ENCODE measurements at regions not wholly inside any gene's neighbourhood (a gene's known extent, or its start where the extent isn't known, plus 50 kb on each side); places are given as distances from the start of the nearest gene placed in this dataset.

GRCh38 chr4:100799761-100800539, 282.1 kb upstream of the EMCN start:
- H4K20me1 ChIP-seq (ENCODE audit: control insufficient read depth, insufficient read depth, insufficient read length), result no peaks in the 10 kb centered on the region
- H3K18ac ChIP-seq (ENCODE audit: insufficient read length, low read depth, low read length), result no peak overlapping the region
- H3K4ac ChIP-seq (ENCODE audit: low read depth, low read length), result no peak overlapping the region
- H4K91ac ChIP-seq (ENCODE audit: insufficient read length, low read depth, low read length), result no peak overlapping the region
- DNase-seq, result no peak
- H3K14ac ChIP-seq (ENCODE audit: insufficient read depth, low read length), result no peak overlapping the region
- H3K56ac ChIP-seq (ENCODE audit: insufficient read length, low read depth, low read length), result no peak overlapping the region
- no peak overlapping the region for H4K8ac ChIP-seq (replicated peaks; ENCODE audit: insufficient read length, low read depth, low read length)
- no peak overlapping the region for H2AK5ac ChIP-seq (ENCODE audit: insufficient read length, low read length)
- no peak overlapping the region for H2BK12ac ChIP-seq (ENCODE audit: insufficient read length, low read depth, low read length)
- no peaks in the 10 kb centered on the region for H3K9me3 ChIP-seq (ENCODE audit: control insufficient read depth, low read depth, low read length)
- no peak overlapping the region for H3K27ac Mint-ChIP-seq
- no peaks in the 10 kb centered on the region for H3K79me1 ChIP-seq (ENCODE audit: insufficient read depth, low read depth, low read length, poor library complexity, severe bottlenecking)
- no peaks in the 10 kb centered on the region for H3K27me3 Mint-ChIP-seq (ENCODE audit: low read depth)
- no peak overlapping the region for H3K9ac ChIP-seq (ENCODE audit: extremely low read depth, insufficient read length, low read length)
- H3T11ph ChIP-seq (ENCODE audit: low read length), result no peak overlapping the region
- H3K4me2 ChIP-seq (ENCODE audit: insufficient read depth, insufficient read length, low read length), result no peak overlapping the region
- no peak overlapping the region for H3K4me3 Mint-ChIP-seq
- H2BK20ac ChIP-seq (ENCODE audit: low read depth, low read length, poor library complexity, severe bottlenecking), result no peak overlapping the region
- H3K23ac ChIP-seq (ENCODE audit: insufficient read length, low read depth, low read length), result no peak overlapping the region
- WGBS (ENCODE audit: extremely low coverage, insufficient read length, low lambda C conversion rate), result no CpG with 5 or more reads among the region's 7 CpGs
- no peaks in the 10 kb centered on the region for H3K27me3 ChIP-seq (ENCODE audit: insufficient read depth, low read length)
- H3K79me2 ChIP-seq (ENCODE audit: insufficient read depth, low read length), result no peaks in the 10 kb centered on the region
- H2BK15ac ChIP-seq (ENCODE audit: low read depth, low read length), result no peak overlapping the region
- H2BK5ac ChIP-seq (ENCODE audit: insufficient read length, low read length), result no peak overlapping the region
- no peak overlapping the region for H2BK120ac ChIP-seq (ENCODE audit: low read depth, low read length, poor library complexity, severe bottlenecking)
- H3K27ac ChIP-seq (ENCODE audit: insufficient read length, low read depth, low read length), result no peak overlapping the region
- H3K36me3 Mint-ChIP-seq (ENCODE audit: insufficient read depth in 1 of 3, low read depth in 3 of 3), result 0 out of 7 replicates have a peak, but pooled peaks cover 0 to 11% (median 0%) of the 10 kb centered on the region in 3 experiments
- H3K4me1 ChIP-seq (ENCODE audit: insufficient read depth, low read length), result no peaks in the 10 kb centered on the region; the same call in 1 of the 2 replicates
- H3K4me1 Mint-ChIP-seq, result peaks cover 1% of the 10 kb centered on the region in 2 experiments
- H4K5ac ChIP-seq (ENCODE audit: insufficient read length, low read depth, low read length), result no peak overlapping the region
- peaks cover 3 to 8% of the 10 kb centered on the region in 2 experiments; a peak in 4 of 5 replicates for H3K9me3 Mint-ChIP-seq
- no peak for TF ChIP-seq CTCF (conservative IDR thresholded peaks at IDR 0.05)
- no peak overlapping the region for H2AFZ ChIP-seq (ENCODE audit: low read length)
- no peaks in the 10 kb centered on the region for H3K23me2 ChIP-seq (ENCODE audit: insufficient read length, low read depth, low read length, poor library complexity, severe bottlenecking)

Data from H9 (cell line).